NCI-H1105 (cell line): ENCODE measurements at regions not wholly inside any gene's neighbourhood (a gene's known extent, or its start where the extent isn't known, plus 50 kb on each side); places are given as distances from the start of the nearest gene placed in this dataset.
A peak's percentile ranks its signal among the peaks of the same experiment; 100 is the strongest.
"Not testable (repeated sequence)": the region's sequence is repeated elsewhere in the genome, so short reads cannot be mapped to it uniquely, and the experiment has no call there.

Source experiments
- DNase-seq: peaks from one replicate; lab custom pipeline; 2025; lab: John Stamatoyannopoulos, UW

GRCh38 chr16:54985156-54985555 lies 54.5 kb downstream of the IRX5 start:
- DNase-seq: no peak

DNA sequence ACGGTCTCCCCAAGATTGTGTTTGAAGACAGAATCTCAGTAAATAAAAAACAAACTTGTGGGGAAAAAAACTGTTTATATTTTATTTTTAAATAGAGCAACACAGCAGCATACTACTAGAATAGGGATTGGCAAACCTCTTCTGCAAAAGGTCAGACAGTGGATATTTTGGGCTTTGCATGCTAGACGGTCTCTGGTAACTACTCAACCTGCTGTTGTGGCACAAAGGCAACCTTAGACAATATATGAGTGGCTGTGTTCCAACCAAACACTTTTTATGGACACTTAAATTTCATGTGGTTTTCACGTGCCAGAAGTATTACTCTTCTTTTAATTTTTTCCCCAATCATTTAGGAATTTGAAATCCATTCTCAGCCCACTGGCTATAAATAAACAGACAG lies 55.0 kb downstream of the IRX5 start:
- DNase-seq: no peak

GRCh38 chr16:54986409-54986808 lies 55.7 kb downstream of the IRX5 start:
- DNase-seq: no peak

DNA sequence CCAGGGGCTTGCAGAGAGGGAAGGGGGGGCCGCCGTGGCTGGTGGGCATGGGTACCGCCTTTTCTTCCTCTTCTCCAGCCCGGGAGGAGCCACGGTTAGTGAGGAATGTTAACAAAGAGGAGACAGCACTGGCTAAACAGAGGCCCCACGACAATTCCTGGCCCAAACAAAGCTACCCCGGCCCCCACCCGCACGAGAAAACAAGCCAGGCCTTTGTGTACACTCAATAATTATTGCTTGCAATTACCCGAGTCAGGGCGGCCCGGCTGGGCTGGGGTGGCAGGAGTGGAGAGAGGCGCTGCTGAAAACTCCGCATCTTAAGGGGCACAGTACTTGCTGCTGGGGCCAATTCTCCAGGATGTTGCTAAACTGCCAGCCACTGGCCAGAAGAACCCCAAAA lies 56.4 kb downstream of the IRX5 start:
- peak; percentile 11 for DNase-seq

- DNase-seq: no peak
Observed at GRCh38 chr16:54991525-54991924, 60.9 kb downstream of the IRX5 start.

GRCh38 chr16:54991946-54992345 lies 61.3 kb downstream of the IRX5 start:
- not testable (repeated sequence) for DNase-seq

GRCh38 chr16:54993106-54993895 lies 62.6 kb downstream of the IRX5 start:
- DNase-seq: no peak

- DNase-seq: no peak
Observed at GRCh38 chr16:54996186-54996585, 65.5 kb downstream of the IRX5 start.

GRCh38 chr16:54998834-54999233 lies 68.2 kb downstream of the IRX5 start:
- no peak for DNase-seq

DNA sequence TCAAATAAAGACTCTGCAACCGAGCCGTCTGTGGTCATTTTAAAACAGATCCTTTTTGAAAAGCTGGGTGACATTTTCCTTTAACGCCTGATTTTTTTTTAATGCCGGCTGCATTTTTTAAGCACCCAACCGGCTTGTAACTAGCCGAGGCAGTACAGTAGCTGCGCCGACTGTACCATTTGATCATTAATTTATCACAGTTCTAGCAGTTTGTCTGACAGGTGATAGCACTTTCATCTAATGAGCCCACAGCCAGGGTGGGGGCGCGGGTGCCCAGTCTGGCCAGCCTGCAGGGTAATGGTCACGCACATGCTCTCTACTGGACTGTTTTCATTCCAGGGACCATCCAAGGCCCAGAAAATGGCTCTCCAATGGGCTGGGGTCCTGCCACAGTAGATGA lies 68.8 kb downstream of the IRX5 start:
- DNase-seq: no peak

DNA sequence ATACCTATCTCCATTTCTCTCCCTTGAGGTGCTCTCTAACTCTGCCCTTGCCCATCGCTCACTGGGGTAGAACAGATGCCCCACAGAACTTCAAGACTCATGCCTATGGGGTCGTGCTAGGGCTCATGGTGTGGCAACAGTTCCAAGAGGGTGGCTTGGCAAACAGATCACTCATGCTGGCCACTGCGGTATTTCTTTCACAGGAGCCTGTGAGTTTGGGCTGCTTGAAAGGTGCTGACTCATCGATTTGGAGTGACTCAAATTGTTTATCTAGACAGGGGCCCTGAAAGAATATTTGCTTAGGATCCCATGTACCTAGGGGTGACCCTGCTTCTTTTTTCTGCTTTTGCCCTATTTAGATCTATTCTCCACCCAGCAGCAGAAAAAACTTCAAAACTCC lies 69.9 kb downstream of the IRX5 start:
- no peak for DNase-seq

GRCh38 chr16:55001931-55002330 lies 71.3 kb downstream of the IRX5 start:
- no peak for DNase-seq

DNA sequence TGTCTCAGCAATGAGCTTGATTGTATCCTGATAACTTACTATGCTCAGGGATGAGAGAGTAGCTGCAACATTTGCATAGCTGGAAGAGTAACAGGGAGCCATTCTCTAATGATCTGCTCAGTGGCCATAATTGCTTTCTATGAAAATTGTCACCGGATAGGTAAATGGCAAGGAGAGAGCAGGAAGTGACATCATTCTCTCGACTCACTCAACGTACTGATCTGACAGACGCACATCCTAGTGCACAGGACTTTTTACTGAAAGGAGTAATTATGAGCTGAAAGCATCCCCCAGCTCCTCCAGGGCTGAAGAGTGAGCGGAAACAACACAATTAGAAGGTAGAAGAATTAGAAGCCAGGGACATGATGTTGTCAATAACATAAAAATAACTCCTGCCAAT lies 71.8 kb downstream of the IRX5 start:
- DNase-seq: no peak

DNA sequence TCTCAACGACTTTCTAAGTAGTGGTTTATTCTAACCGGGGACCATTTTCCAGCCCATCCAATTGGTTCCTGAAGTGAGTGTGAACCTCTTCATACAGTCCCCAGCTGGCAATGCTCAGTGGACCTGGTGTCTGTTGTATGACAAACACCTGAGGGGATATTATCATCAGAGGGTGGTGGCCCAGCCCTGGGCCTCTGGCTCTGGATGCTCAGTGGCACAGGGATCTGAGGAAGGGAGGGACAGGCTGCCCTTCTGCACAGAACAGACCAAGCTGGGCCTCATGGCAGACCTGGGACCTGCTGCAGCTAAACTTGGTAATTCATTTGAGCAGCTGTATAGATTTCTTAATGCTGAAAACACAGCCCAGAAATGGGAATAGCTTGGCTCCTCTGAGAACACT lies 72.6 kb downstream of the IRX5 start:
- no peak for DNase-seq

GRCh38 chr16:55003916-55004315 lies 73.3 kb downstream of the IRX5 start:
- DNase-seq: no peak

DNA sequence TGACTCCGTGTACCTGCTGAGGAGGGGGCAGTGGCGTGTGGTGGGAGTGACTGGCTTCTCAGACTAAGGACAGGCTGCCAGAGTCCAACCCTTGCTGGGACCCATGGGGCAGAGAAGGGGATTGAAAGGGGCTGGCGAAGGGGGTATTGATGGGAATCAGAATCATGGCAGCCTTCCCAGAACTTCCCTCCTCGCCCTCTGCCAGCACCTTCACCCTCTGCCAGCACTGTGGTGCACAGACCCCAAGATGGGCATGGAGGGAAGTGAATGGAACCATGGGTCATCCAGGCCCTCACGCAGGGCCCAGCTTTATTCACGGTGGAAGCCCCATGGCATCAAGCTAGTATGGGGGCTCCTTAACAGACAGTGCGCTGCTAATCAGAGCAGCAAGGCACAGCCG lies 76.8 kb downstream of the IRX5 start:
- DNase-seq: no peak

GRCh38 chr16:55008836-55009510 lies 78.3 kb downstream of the IRX5 start:
- no peak for DNase-seq

DNA sequence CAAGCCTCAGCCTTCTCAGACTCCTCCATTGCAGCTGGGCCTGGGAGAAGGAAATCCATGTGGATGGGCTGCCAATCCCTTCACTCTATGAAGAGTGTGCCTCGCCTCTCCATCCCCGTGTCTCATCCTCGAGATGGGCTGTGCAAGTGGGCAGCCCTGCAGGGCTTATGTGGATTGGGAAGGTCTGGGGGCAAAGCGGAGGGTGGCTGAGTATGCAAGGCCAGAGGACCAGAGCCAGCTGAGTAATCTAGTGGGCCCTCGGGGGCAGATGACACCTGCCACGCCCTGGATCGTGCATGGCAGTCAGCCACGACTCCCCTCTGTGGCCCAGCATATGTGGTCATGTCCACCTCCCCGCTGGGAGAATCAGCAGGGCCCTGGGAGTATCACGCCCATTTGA lies 78.9 kb downstream of the IRX5 start:
- DNase-seq: no peak

- no peak for DNase-seq
Observed at GRCh38 chr16:55010492-55011160, 80.0 kb downstream of the IRX5 start.

GRCh38 chr16:55012362-55012761 lies 81.7 kb downstream of the IRX5 start:
- no peak for DNase-seq

- no peak for DNase-seq
Observed at GRCh38 chr16:55012793-55013192, 82.1 kb downstream of the IRX5 start.

- no peak for DNase-seq
Observed at GRCh38 chr16:55014022-55014421, 83.4 kb downstream of the IRX5 start.
